GM19372 (cell line): ENCODE measurements at regions not wholly inside any gene's neighbourhood (a gene's known extent, or its start where the extent isn't known, plus 50 kb on each side); places are given as distances from the start of the nearest gene placed in this dataset.

Source experiments
- ATAC-seq: cut with Tn5 transposase; IDR thresholded peaks from one replicate; pipeline ENCODE4 v1.9.1; 2021; ENCODE audit warnings: mild to moderate bottlenecking, low read depth, moderate library complexity; ENCODE audit not compliant: unreplicated experiment

- no peak for ATAC-seq
These were observed 1502.9 kb upstream of the RAG2 start for GRCh38 chr11:38100836-38101462.

DNA sequence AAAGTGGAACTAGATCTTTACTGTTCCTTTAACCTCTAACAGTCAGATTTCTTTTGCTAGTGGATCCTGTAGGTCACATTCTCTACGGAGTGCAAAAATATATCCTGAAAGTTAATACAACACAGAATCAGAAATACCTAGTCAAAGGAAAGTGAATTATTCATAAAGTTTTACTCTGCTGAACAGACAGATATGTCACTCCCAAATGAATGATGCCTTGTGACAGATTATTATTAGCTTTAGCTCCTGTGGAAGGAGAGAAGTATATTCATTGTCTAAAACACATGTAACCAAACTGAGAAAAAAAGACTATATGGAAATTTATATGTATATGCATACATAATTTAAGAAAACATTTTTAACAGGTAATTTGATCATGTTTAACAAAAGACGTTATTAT, 1497.2 kb upstream of the RAG2 start:
- no peak for ATAC-seq

- ATAC-seq: no peak
These were observed 1491.7 kb upstream of the RAG2 start for GRCh38 chr11:38089726-38090125.

- no peak for ATAC-seq
These were observed 1462.9 kb upstream of the RAG2 start for GRCh38 chr11:38060920-38061319.

GRCh38 chr11:38060136-38060535, 1462.1 kb upstream of the RAG2 start:
- ATAC-seq: no peak

GRCh38 chr11:38046571-38047135, 1448.6 kb upstream of the RAG2 start:
- ATAC-seq: no peak

DNA sequence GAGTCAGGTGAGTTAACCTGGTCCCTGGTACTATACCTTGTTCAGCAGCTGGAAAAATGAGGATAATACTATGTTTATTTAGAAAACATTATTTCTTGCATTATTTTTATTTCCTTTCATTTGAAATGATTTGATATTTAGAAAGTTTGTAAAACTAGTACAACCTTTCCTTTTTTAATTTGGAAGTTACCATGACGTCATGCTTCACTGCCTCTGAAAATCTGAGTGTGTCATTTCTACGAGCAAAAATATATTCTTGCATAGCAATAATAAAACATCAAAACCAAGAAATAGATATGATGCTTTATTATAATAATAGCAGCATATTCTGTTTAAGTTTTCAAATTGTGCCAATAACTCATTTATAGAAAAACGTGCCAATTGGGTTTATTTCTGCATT, 1445.0 kb upstream of the RAG2 start:
- ATAC-seq: no peak

- no peak for ATAC-seq
These were observed 1440.7 kb upstream of the RAG2 start for GRCh38 chr11:38038777-38039176.

DNA sequence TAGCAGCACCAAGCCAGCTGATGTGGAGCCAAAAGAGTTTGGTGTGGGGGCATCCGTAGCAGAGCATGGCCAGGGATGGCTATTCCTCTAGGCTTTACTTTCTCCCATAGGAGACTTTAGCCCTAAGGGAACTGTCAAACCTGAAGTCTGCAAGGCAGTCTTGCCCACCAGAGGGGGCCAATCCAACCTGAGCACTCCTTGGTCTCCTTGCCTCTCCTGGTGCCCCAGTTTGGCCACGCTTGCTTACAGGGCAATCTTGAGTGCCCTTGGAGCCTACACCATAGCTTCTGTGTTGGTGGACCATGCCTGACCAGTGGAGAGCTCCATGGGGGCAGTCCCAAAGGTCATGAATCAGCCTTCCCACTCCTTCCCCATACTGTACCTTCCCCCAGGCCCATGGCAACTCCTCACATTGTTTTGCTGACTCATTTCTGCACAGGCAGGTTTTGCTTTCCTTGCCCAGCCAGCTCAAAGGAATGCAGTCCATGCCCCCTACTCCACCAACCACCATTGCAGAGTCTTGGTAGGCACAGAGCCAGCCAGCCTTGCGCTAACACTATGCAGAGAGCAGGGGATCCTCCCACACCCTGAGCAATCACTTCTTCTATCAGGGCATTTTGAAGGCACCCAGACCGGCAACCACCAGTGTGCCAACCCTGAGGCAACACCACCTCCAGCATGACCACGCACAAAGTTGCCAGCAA, 1421.2 kb upstream of the RAG2 start:
- ATAC-seq: no peak

GRCh38 chr11:38014405-38014804, 1416.4 kb upstream of the RAG2 start:
- ATAC-seq: no peak

DNA sequence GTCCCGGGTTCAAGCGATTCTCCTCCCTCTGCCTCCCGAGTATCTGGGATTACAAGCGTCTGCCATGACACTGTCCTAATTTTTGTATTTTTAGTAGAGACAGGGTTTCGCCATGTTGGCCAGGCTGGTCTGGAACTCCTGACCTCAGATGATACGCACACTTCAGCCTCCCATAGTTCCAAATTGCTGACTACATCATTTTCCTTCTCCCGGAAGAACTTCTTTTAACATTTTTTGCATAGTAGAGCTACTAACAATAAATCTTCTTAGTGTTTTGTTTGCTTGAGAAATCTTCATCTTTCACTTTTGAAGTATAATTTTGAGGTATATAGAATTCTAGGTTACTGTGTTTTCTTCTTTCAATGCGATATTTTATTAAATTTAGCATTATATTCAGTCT, 1415.1 kb upstream of the RAG2 start:
- no peak for ATAC-seq

DNA sequence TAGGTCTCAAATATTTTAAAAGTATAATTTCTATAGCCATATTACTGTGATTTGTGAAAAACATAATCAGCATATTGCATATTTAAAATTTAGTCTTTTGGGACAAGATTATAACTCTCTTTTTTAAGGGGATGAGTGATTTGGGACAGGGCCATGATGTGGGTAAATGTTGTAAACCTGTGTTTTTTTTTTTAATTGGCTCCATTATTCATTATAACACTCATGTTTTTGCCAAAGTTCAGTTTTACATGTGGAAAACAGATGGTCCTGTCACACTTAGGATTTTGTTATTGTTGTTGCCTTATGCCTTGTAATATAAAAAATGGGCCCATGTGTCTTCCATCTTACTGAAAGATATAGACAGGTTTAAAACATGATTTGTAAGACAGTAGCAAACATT, 1413.5 kb upstream of the RAG2 start:
- no peak for ATAC-seq

DNA sequence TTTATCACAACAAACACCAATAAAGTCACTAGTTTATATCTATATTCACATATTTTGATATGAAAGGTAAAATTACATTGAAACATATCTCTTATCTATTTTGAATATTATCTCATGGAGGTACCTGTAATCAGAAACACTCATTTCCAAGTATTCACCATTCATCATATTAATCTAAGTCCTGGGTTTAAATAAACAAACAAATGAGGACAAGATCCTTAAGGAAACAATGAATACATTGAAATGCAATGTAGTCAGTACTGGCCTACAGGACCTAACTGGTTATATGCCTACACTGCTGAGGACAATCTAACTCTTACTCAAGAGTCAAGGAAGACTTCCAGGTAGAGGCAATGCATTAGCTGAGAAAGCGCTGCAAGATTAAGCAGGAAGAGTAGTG, 1411.9 kb upstream of the RAG2 start:
- ATAC-seq: no peak

- ATAC-seq: no peak
These were observed 1408.4 kb upstream of the RAG2 start for GRCh38 chr11:38006466-38006865.

GRCh38 chr11:38005597-38005996, 1407.6 kb upstream of the RAG2 start:
- no peak for ATAC-seq

DNA sequence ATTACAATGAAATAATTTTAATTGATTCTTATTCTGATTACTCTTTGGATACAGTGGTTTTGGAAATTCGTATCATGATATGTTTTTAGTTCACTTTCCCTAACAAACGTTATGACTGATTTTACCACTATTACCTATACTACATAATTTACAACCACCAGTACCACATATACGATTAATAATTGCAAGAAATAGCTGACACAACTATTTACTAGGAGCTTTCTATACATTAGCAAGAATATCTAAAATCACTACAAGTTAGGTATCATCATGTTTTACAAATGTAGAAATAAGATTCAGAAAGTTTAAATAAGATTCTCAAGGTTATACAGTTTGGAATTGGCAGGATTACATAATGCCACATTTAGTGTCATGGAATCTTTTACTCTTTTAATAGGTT, 1401.1 kb upstream of the RAG2 start:
- no peak for ATAC-seq

DNA sequence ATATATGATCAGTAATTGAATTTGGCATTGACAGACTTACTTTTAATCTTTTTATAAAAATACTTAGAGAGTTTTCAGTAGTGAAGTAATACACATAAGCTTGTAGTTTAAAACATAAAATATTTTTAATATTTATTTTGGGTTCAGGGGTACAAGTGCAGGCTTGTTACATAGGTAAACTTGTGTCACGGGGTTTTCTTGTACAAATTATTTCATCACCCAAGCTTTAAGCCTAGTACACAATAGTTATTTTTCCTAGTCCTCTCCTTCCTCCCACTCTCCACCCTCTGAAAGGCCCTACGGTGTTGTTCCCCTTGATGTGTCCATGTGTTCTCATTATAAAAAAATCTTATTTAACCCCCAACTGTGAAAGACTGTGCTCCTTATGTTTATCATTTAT, 1397.8 kb upstream of the RAG2 start:
- no peak for ATAC-seq

DNA sequence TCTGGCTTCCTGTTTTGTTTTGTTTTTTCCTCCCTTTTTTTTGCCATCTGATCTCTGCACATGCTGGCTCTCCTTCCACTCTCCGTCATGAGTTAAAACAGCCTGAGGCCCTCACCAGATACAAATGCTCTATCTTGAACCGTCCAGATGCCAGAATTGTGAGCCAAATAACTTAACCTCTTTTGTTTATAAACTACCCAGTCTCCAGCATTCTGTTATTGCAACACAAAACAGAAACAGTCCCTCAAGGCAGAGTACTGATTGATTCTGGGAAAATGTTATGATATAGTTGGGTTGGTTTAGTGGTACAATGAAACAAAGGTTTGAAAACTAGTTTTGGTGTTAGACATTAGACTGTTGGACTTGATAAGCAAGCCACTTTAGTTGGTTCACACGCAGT, 1390.0 kb upstream of the RAG2 start:
- no peak for ATAC-seq

DNA sequence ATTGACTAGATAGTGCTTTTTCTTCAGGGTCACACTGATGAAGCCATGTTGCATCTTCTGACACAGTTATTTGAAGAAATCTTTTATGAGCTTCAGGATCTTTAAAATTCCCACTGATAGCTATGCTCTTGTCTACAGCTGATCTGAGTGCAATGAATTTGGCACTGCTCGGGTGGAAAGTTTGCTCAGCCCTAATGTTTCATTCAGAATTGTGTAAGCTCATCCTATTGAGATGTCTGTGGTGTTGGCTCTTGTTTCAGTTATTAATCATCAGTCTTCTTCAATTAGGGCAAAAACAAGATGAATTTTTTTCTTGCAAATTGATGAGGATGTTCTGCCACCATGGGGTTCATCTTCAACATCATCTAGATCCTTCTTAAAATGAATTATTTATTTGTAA, 1387.0 kb upstream of the RAG2 start:
- ATAC-seq: no peak

DNA sequence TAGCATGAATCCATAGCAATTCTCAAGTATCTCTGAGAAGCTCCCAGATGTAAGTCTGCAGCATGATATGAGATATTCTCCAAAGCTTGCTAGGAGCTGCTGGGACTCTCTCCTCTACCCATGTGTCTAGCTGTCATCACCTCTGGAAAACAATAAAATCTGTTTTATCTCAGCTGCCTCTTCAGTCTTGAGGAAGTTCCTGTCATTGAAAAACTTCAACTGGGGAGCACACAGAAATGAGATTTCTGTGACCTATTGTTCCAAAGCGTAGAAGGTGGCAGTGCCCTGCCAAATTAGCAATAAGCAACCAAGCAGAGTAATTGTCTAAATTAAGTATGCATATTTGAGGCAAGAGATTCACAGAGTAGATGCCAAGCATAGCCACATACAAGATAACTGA, 1380.6 kb upstream of the RAG2 start:
- no peak for ATAC-seq

DNA sequence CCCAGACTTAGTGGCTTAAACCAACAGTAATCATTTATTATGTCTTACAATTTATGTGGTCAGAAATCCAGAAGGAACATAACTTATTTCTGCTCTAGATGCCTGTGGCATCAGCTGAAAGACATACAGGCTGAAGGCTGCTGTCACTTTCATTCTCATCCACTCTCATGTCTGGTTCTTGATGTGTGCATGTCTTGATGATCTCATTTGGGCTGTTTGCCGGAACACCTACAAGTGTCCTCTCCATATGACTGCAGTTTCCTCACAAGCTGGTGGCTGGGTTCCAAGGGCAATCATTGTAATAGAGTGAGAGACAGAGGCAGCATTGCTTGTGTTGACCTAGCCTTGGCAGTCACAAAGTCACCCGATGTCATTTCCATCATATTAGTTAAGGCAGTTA, 1375.9 kb upstream of the RAG2 start:
- ATAC-seq: no peak

GRCh38 chr11:37972691-37973090, 1374.7 kb upstream of the RAG2 start:
- ATAC-seq: no peak
